ENCODE measurements at regions not wholly inside any gene's neighbourhood (a gene's known extent, or its start where the extent isn't known, plus 50 kb on each side); places are given as distances from the start of the nearest gene placed in this dataset.
"Not testable (repeated sequence)": the region's sequence is repeated elsewhere in the genome, so short reads cannot be mapped to it uniquely, and the experiment has no call there.

- Histone ChIP-seq H2AFZ (ENCODE audit: low read length) (no peak overlapping the region), H3K27me3 (ENCODE audit: insufficient read depth, low read length, poor library complexity, severe bottlenecking) (no peaks in the 10 kb centered on the region), H3F3A (ENCODE audit: low read depth) (no peaks in the 10 kb centered on the region), H3K9me2 (replicated peaks; ENCODE audit: low read depth, low read length) (no peaks in the 10 kb centered on the region), H4K20me1 (ENCODE audit: insufficient read depth, low read length, poor library complexity, severe bottlenecking) (no peaks in the 10 kb centered on the region), H3K4me3 (ENCODE audit: low read length, poor library complexity, severe bottlenecking) (no peak overlapping the region), H3K4me1 (ENCODE audit: insufficient read depth, low read length, poor library complexity, severe bottlenecking) (no peaks in the 10 kb centered on the region), H3K79me2 (ENCODE audit: insufficient read depth, low read length) (no peaks in the 10 kb centered on the region), H3K4me2 (ENCODE audit: low read depth, low read length, poor library complexity, severe bottlenecking) (no peak overlapping the region), H3K9ac (ENCODE audit: low read depth, low read length, poor library complexity, severe bottlenecking) (no peak overlapping the region), H3K9me3 (ENCODE audit: insufficient read depth, low read depth, low read length) (no peaks in the 10 kb centered on the region), H3K36me3 (ENCODE audit: insufficient read depth, low read length) (no peaks in the 10 kb centered on the region)
- TF ChIP-seq CTCF (conservative IDR thresholded peaks at IDR 0.05; ENCODE audit: low read length) (no peak), EZH2phosphoT487 (IDR thresholded peaks at IDR 0.05; ENCODE audit: borderline replicate concordance) (no peak)
These were observed 301.9 kb upstream of the SGK1 start for GRCh38 chr6:134619789-134620188.

GRCh38 chr6:134619077-134619476 lies 301.2 kb upstream of the SGK1 start:
- H3K27me3 ChIP-seq (ENCODE audit: insufficient read depth, low read length, poor library complexity, severe bottlenecking), result no peaks in the 10 kb centered on the region
- H3K4me3 ChIP-seq (ENCODE audit: low read length, poor library complexity, severe bottlenecking), result no peak overlapping the region
- no peaks in the 10 kb centered on the region for H4K20me1 ChIP-seq (ENCODE audit: insufficient read depth, low read length, poor library complexity, severe bottlenecking)
- no peaks in the 10 kb centered on the region for H3F3A ChIP-seq (ENCODE audit: low read depth)
- no peak overlapping the region for H2AFZ ChIP-seq (ENCODE audit: low read length)
- H3K9me3 ChIP-seq (ENCODE audit: insufficient read depth, low read depth, low read length), result no peaks in the 10 kb centered on the region
- TF ChIP-seq CTCF (conservative IDR thresholded peaks at IDR 0.05; ENCODE audit: low read length), result no peak
- TF ChIP-seq EZH2phosphoT487 (IDR thresholded peaks at IDR 0.05; ENCODE audit: borderline replicate concordance), result no peak
- no peak overlapping the region for H3K4me2 ChIP-seq (ENCODE audit: low read depth, low read length, poor library complexity, severe bottlenecking)
- no peaks in the 10 kb centered on the region for H3K36me3 ChIP-seq (ENCODE audit: insufficient read depth, low read length)
- no peaks in the 10 kb centered on the region for H3K4me1 ChIP-seq (ENCODE audit: insufficient read depth, low read length, poor library complexity, severe bottlenecking)
- H3K9ac ChIP-seq (ENCODE audit: low read depth, low read length, poor library complexity, severe bottlenecking), result no peak overlapping the region
- no peaks in the 10 kb centered on the region for H3K79me2 ChIP-seq (ENCODE audit: insufficient read depth, low read length)
- no peaks in the 10 kb centered on the region for H3K9me2 ChIP-seq (replicated peaks; ENCODE audit: low read depth, low read length)

- H3K4me2 ChIP-seq (ENCODE audit: low read depth, low read length, poor library complexity, severe bottlenecking), result no peak overlapping the region
- no peak overlapping the region for H3K9ac ChIP-seq (ENCODE audit: low read depth, low read length, poor library complexity, severe bottlenecking)
- H3K9me3 ChIP-seq (ENCODE audit: insufficient read depth, low read depth, low read length), result no peaks in the 10 kb centered on the region
- TF ChIP-seq CTCF (conservative IDR thresholded peaks at IDR 0.05; ENCODE audit: low read length) (no peak), EZH2phosphoT487 (IDR thresholded peaks at IDR 0.05; ENCODE audit: borderline replicate concordance) (no peak)
- no peaks in the 10 kb centered on the region for H3K27me3 ChIP-seq (ENCODE audit: insufficient read depth, low read length, poor library complexity, severe bottlenecking)
- H4K20me1 ChIP-seq (ENCODE audit: insufficient read depth, low read length, poor library complexity, severe bottlenecking), result no peaks in the 10 kb centered on the region
- H3K4me1 ChIP-seq (ENCODE audit: insufficient read depth, low read length, poor library complexity, severe bottlenecking), result no peaks in the 10 kb centered on the region
- no peak overlapping the region for H3K4me3 ChIP-seq (ENCODE audit: low read length, poor library complexity, severe bottlenecking)
- no peaks in the 10 kb centered on the region for H3K9me2 ChIP-seq (replicated peaks; ENCODE audit: low read depth, low read length)
- H3K79me2 ChIP-seq (ENCODE audit: insufficient read depth, low read length), result no peaks in the 10 kb centered on the region
- no peaks in the 10 kb centered on the region for H3F3A ChIP-seq (ENCODE audit: low read depth)
- H3K36me3 ChIP-seq (ENCODE audit: insufficient read depth, low read length), result no peaks in the 10 kb centered on the region
- no peak overlapping the region for H2AFZ ChIP-seq (ENCODE audit: low read length)
These were observed 296.9 kb upstream of the SGK1 start for GRCh38 chr6:134614606-134615485.

GRCh38 chr6:134612128-134612527 lies 294.2 kb upstream of the SGK1 start:
- not testable (repeated sequence) for H2AFZ ChIP-seq (ENCODE audit: low read length); H3K27me3 ChIP-seq (ENCODE audit: insufficient read depth, low read length, poor library complexity, severe bottlenecking); H4K20me1 ChIP-seq (ENCODE audit: insufficient read depth, low read length, poor library complexity, severe bottlenecking); H3K4me1 ChIP-seq (ENCODE audit: insufficient read depth, low read length, poor library complexity, severe bottlenecking); H3K9me2 ChIP-seq (replicated peaks; ENCODE audit: low read depth, low read length); H3F3A ChIP-seq (ENCODE audit: low read depth); H3K79me2 ChIP-seq (ENCODE audit: insufficient read depth, low read length); H3K9ac ChIP-seq (ENCODE audit: low read depth, low read length, poor library complexity, severe bottlenecking); H3K9me3 ChIP-seq (ENCODE audit: insufficient read depth, low read depth, low read length); H3K4me2 ChIP-seq (ENCODE audit: low read depth, low read length, poor library complexity, severe bottlenecking); H3K36me3 ChIP-seq (ENCODE audit: insufficient read depth, low read length); H3K4me3 ChIP-seq (ENCODE audit: low read length, poor library complexity, severe bottlenecking)

Data from Loucy (cell line).